Activated T-cell treated with anti-CD3 and anti-CD28 coated beads for 48 hours (primary cell): ENCODE measurements at regions not wholly inside any gene's neighbourhood (a gene's known extent, or its start where the extent isn't known, plus 50 kb on each side); places are given as distances from the start of the nearest gene placed in this dataset.
"Not testable (repeated sequence)": the region's sequence is repeated elsewhere in the genome, so short reads cannot be mapped to it uniquely, and the experiment has no call there.

ENCODE experiments used
- DNase-seq: peaks from one replicate; pipeline ENCODE4 v3.0.0-alpha.2; 2020; ENCODE audit warnings: low read depth

GRCh38 chr18:1045658-1046057 lies 141.0 kb downstream of the ADCYAP1 start:
- no peak for DNase-seq

- no peak for DNase-seq
These were observed 142.7 kb downstream of the ADCYAP1 start for GRCh38 chr18:1047406-1047805.

- no peak for DNase-seq
These were observed 143.4 kb downstream of the ADCYAP1 start for GRCh38 chr18:1048032-1048431.

GRCh38 chr18:1049173-1049572 lies 144.5 kb downstream of the ADCYAP1 start:
- DNase-seq, result no peak

GRCh38 chr18:1050012-1050657 lies 145.5 kb downstream of the ADCYAP1 start:
- no peak for DNase-seq

GRCh38 chr18:1052301-1052700 lies 147.6 kb downstream of the ADCYAP1 start:
- no peak for DNase-seq

- DNase-seq, result no peak
These were observed 149.0 kb downstream of the ADCYAP1 start for GRCh38 chr18:1053331-1054315.

GRCh38 chr18:1056404-1056803 lies 151.7 kb downstream of the ADCYAP1 start:
- no peak for DNase-seq

GRCh38 chr18:1057367-1057766 lies 152.7 kb downstream of the ADCYAP1 start:
- DNase-seq, result no peak

GRCh38 chr18:1062588-1062987 lies 157.9 kb downstream of the ADCYAP1 start:
- DNase-seq, result no peak

- no peak for DNase-seq
These were observed 170.7 kb downstream of the ADCYAP1 start for GRCh38 chr18:1075322-1075721.

- no peak for DNase-seq
These were observed 171.2 kb downstream of the ADCYAP1 start for GRCh38 chr18:1075876-1076275.

GRCh38 chr18:1078301-1078700 lies 173.6 kb downstream of the ADCYAP1 start:
- DNase-seq, result no peak

GRCh38 chr18:1083675-1084074 lies 179.0 kb downstream of the ADCYAP1 start:
- DNase-seq, result not testable (repeated sequence)

GRCh38 chr18:1090758-1091157 lies 186.1 kb downstream of the ADCYAP1 start:
- no peak for DNase-seq

- DNase-seq, result no peak
These were observed 187.6 kb downstream of the ADCYAP1 start for GRCh38 chr18:1092228-1092627.

GRCh38 chr18:1094409-1094808 lies 189.7 kb downstream of the ADCYAP1 start:
- no peak for DNase-seq

- not testable (repeated sequence) for DNase-seq
These were observed 193.5 kb downstream of the ADCYAP1 start for GRCh38 chr18:1097991-1098735.

- DNase-seq, result no peak
These were observed 198.2 kb downstream of the ADCYAP1 start for GRCh38 chr18:1102848-1103247.

GRCh38 chr18:1103537-1103936 lies 198.9 kb downstream of the ADCYAP1 start:
- no peak for DNase-seq

- no peak for DNase-seq
These were observed 199.7 kb downstream of the ADCYAP1 start for GRCh38 chr18:1104181-1104881.

GRCh38 chr18:1124495-1124894 lies 219.8 kb downstream of the ADCYAP1 start:
- no peak for DNase-seq
